Left renal pelvis (tissue), 4 donors: ENCODE measurements at regions not wholly inside any gene's neighbourhood (a gene's known extent, or its start where the extent isn't known, plus 50 kb on each side); places are given as distances from the start of the nearest gene placed in this dataset.

Source experiments
- DNase-seq, 4 donors: peaks; one replicate each; pipeline ENCODE4 v3.0.0-alpha.2; 2013; ENCODE audit warnings: low read depth in 4 of 4, low spot score in 3 of 4

- DNase-seq = no peak
These were observed 53.1 kb upstream of the SNX9 start for GRCh38 chr6:157769776-157770426.

DNA sequence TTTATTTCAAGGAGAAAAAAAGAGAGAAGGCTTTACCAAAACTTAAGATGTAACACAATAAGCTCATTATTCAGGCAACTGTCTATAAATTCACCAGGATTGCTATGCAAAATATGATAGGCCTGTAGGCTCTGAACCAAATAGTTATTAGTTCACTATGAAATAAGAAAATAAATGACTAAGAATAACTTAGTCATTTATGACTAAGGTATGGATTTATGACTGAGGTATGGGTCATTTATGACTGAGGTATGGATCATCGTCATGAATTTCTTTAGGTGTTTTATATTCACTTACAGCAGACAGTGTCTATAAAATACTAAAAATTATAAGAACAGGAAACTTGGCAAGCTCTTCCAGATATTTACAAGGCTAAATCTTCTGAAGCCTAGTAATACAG lies 52.1 kb upstream of the SNX9 start:
- no peak for DNase-seq

DNA sequence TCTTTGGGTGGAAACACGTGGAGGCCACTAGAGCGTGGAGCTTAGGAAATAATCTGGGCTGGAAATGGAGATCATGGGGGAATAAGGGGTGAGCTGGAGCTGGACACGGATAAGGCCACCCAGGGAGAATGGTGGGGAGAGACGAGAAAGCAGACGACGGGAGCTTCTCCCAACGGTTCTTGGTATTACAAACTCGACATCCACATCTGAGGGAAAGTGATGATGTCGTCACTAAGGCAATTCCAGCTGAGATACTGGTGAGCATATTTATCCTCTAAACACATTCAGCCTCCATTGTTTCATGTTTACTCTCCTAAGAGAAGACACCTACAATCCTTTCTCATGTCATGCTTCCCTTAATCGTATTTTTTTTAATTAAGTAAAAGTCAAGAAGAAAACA lies 50.2 kb upstream of the SNX9 start:
- DNase-seq = no peak
